ENCODE measurements at regions not wholly inside any gene's neighbourhood (a gene's known extent, or its start where the extent isn't known, plus 50 kb on each side); places are given as distances from the start of the nearest gene placed in this dataset.

DNA sequence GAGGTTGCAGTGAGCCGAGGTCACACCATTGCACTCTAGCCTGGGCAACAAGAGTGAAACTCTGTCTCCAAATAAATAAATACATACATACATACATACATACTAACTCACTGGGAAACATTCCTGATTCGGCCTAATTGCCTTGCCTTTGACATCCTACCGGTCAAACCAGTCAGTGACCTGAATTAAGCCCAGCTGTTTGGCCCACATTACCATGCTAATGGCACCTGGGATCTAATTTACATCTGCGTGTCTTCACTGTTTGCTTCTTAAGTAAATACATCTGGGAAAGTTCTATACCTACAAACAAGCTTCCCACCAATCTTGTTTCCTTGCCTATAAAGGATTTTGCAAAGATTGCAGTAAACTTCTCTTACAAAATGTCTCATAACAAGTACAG lies 230.2 kb upstream of the ZC3H15 start:
- H3K4me1 ChIP-seq = no peaks in the 10 kb centered on the region
- no peak overlapping the region for H3K4me3 ChIP-seq (ENCODE audit: low read depth, low read length)
- H3K36me3 ChIP-seq = no peaks in the 10 kb centered on the region
- TF ChIP-seq, protein P1, sequence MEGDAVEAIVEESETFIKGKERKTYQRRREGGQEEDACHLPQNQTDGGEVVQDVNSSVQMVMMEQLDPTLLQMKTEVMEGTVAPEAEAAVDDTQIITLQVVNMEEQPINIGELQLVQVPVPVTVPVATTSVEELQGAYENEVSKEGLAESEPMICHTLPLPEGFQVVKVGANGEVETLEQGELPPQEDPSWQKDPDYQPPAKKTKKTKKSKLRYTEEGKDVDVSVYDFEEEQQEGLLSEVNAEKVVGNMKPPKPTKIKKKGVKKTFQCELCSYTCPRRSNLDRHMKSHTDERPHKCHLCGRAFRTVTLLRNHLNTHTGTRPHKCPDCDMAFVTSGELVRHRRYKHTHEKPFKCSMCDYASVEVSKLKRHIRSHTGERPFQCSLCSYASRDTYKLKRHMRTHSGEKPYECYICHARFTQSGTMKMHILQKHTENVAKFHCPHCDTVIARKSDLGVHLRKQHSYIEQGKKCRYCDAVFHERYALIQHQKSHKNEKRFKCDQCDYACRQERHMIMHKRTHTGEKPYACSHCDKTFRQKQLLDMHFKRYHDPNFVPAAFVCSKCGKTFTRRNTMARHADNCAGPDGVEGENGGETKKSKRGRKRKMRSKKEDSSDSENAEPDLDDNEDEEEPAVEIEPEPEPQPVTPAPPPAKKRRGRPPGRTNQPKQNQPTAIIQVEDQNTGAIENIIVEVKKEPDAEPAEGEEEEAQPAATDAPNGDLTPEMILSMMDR (IDR thresholded peaks at IDR 0.05; ENCODE audit: low read depth, low read length) = no peak
- no peak for DNase-seq
- H3K27me3 ChIP-seq = no peaks in the 10 kb centered on the region
- H3K9me3 ChIP-seq = no peaks in the 10 kb centered on the region

DNA sequence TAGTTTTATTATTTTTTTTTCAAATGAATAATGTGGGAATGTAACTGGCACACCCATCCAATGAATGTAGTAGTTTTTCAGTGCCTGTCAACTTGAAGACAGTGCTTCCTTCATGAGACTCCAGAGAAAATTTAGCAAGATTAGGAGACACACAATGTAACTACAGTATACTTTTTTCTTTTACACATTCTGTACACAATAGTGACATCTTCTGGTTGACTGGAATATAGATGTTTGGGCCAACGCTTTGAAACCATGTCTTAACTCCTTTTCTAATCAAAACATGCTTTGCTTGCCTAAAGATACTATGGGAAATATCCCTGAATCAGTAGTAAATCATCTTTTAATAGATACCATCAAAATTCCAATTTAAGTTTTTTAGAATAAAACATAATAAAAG lies 229.5 kb upstream of the ZC3H15 start:
- H3K9me3 ChIP-seq = no peaks in the 10 kb centered on the region
- no peak for DNase-seq
- TF ChIP-seq, protein P1 (IDR thresholded peaks at IDR 0.05; ENCODE audit: low read depth, low read length) = peak; percentile 50

DNA sequence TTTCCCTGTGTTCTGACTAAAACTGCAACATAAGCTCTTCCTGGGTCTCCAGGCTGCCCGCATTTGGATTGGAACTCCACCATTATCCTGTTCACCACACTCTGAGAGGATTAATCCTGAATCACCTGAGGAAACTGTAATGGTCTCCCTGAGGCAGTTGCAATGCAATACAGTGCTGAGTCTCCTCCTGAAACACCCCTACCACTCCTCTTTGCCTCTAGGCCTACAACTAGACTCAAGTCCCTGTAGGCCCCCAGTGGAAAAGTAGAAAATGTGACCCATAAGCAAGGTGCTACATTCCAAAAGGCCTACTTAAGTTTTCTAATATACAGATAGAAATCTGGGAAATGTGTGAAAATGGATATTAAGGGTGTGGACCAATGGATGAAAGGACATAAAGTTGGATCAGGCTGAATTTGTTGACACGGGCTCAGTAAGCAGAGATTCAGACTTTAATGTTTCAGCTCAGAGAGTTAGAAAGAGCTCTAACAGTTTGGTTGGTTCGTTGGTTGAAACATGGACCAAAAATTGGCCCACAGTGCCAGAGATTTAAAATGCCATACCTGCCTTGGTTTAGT lies 222.3 kb upstream of the ZC3H15 start:
- no peak overlapping the region for H3K4me3 ChIP-seq (ENCODE audit: low read depth, low read length)
- TF ChIP-seq, protein P1 (IDR thresholded peaks at IDR 0.05; ENCODE audit: low read depth, low read length) = no peak
- no peaks in the 10 kb centered on the region for H3K27me3 ChIP-seq
- no peak for DNase-seq
- no peaks in the 10 kb centered on the region for H3K4me1 ChIP-seq
- H3K36me3 ChIP-seq = no peaks in the 10 kb centered on the region
- no peaks in the 10 kb centered on the region for H3K9me3 ChIP-seq

More for the DNA sequence above, 229.5 kb upstream of the ZC3H15 start:
- Histone ChIP-seq H3K36me3 (no peaks in the 10 kb centered on the region), H3K27me3 (no peaks in the 10 kb centered on the region), H3K4me3 (ENCODE audit: low read depth, low read length) (no peak overlapping the region), H3K4me1 (no peaks in the 10 kb centered on the region)

DNA sequence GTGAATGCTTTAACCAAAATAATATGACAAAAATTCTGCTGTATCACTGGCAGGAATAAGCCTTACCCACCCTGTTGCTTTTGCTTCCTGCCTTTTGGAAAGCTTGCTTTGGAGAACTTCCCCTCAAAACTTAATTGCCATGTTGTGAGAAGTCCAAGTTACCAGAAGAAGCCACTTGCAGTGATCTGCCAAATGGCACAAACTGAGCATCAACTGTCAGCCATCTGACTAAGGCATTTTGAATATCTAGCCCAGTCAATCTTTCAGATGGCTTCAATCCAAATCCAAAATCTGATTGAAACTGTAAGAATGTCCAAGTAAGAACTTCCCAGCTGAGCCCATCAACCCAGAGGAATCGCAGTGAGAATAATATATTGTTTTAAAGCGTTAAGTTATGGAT lies 216.5 kb upstream of the ZC3H15 start:
- Histone ChIP-seq H3K4me3 (ENCODE audit: low read depth, low read length) (no peak overlapping the region), H3K9me3 (no peaks in the 10 kb centered on the region), H3K27me3 (no peaks in the 10 kb centered on the region), H3K36me3 (no peaks in the 10 kb centered on the region), H3K4me1 (no peaks in the 10 kb centered on the region)
- DNase-seq = no peak
- TF ChIP-seq, protein P1 (IDR thresholded peaks at IDR 0.05; ENCODE audit: low read depth, low read length) = no peak

DNA sequence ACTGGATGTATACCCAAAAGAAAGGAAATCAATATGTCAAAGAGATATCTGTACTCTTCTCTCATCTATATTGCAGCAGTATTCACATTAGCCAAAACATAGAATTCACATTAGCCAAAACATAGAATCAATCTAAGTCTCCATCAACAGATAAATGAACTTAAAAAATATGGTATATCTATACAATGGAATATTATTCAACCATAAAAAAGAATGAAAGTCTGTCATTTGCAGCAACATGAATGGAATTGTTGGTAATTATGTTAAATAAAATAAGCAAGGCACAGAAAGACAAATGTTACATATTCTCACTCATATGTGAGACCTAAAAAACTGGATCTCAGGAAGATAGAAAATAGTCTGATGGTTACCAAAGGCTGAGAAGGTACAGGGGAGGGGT lies 212.1 kb upstream of the ZC3H15 start:
- no peak for DNase-seq
- Histone ChIP-seq H3K27me3 (no peaks in the 10 kb centered on the region), H3K4me3 (ENCODE audit: low read depth, low read length) (no peak overlapping the region), H3K36me3 (no peaks in the 10 kb centered on the region), H3K9me3 (no peaks in the 10 kb centered on the region), H3K4me1 (no peaks in the 10 kb centered on the region)
- TF ChIP-seq, protein P1 (IDR thresholded peaks at IDR 0.05; ENCODE audit: low read depth, low read length) = no peak

DNA sequence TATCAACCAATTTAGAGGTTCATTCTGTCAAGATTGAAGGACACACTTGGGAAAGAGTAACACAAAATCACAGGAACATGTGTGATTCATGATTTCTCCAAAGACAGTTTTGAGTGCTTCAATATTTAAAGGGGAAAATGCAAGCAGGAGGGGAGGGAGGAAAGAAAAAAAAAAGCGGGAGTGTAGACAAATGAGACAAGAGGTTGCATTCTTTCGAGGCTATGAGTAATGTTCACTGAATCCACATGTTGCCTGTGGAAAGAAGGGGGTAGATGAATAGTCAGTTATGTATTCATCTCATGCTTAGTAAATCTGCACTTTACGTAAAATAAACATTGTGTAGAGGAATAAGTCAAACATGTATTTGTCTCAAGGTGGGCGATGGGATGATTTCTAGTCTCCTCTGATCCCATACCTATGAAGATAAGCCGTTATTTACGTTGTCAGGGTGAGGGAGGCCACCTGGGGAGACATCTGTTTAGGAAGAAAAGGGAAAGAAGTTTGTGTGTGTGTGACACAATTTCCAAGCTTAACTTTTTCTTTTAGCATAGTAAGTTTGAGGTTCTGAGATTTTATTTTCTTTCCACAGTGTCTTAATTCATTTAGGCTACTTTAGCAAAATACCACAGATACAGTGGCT lies 211.0 kb upstream of the ZC3H15 start:
- Histone ChIP-seq H3K4me1 (no peaks in the 10 kb centered on the region), H3K4me3 (ENCODE audit: low read depth, low read length) (no peak overlapping the region), H3K36me3 (no peaks in the 10 kb centered on the region), H3K9me3 (no peaks in the 10 kb centered on the region), H3K27me3 (no peaks in the 10 kb centered on the region)
- DNase-seq = no peak
- TF ChIP-seq, protein P1 (IDR thresholded peaks at IDR 0.05; ENCODE audit: low read depth, low read length) = no peak

All from BE2C (cell line).